Colonic mucosa (tissue), 4 donors: ENCODE measurements at regions not wholly inside any gene's neighbourhood (a gene's known extent, or its start where the extent isn't known, plus 50 kb on each side); places are given as distances from the start of the nearest gene placed in this dataset.

ENCODE experiments used
- DNase-seq: peaks from one replicate; pipeline ENCODE4 v3.0.0-alpha.2; 2020
- H3K27ac ChIP-seq: fragments of 200-600 bp; one replicate; pipeline ENCODE4 v1.8.0; 2021
- H3K27me3 ChIP-seq: fragments of 200-600 bp; one replicate; pipeline ENCODE4 v1.8.0; 2021
- H3K36me3 ChIP-seq: fragments of 200-600 bp; one replicate; pipeline ENCODE4 v1.8.0; 2021
- H3K4me1 ChIP-seq: fragments of 200-600 bp; one replicate; pipeline ENCODE4 v1.8.0; 2021; ENCODE audit warnings: mild to moderate bottlenecking
- H3K4me3 ChIP-seq: fragments of 200-600 bp; one replicate; pipeline ENCODE4 v1.8.0; 2021
- H3K9ac ChIP-seq, 2 donors: one replicate each; pipeline ENCODE4 v1.7.0; 2013; ENCODE audit warnings: control low read depth in 2 of 2, low read depth in 2 of 2, low read length in 2 of 2
- H3K9me3 ChIP-seq: fragments of 200-600 bp; one replicate; pipeline ENCODE4 v1.8.0; 2021
- CTCF ChIP-seq: fragments of 200-600 bp; IDR thresholded peaks from one replicate; pipeline ENCODE4 v1.8.0; 2022; ENCODE audit warnings: antibody characterized with exemption, mild to moderate bottlenecking
- intact Hi-C: fragments of 100-400 bp; cut with DNase I; formaldehyde crosslinking; loops from one replicate; pipeline ENCODE4 v1.14.1; 2022
- donor health status: healthy.
- donor health status: DM: no; HTN: no; CAD: no.
- donor health status: DM: no; HTN: no; CAD: no.

GRCh38 chr2:16553226-16553625 lies 112.4 kb downstream of the CYRIA start:
- Histone ChIP-seq H3K27me3 (no peaks in the 10 kb centered on the region), H3K4me1 (no peaks in the 10 kb centered on the region), H3K4me3 (no peak overlapping the region), H3K9ac (no peak overlapping the region), H3K27ac (no peak overlapping the region), H3K9me3 (no peaks in the 10 kb centered on the region), H3K36me3 (no peaks in the 10 kb centered on the region)
- DNase-seq = peak; percentile 32
- TF ChIP-seq CTCF = peak; percentile 48
- intact Hi-C loops = loop anchor here (10.0 kb wide), 1 partner anchor 202 kb away; no protein-coding TSS in a partner anchor

- intact Hi-C loops = loop anchor here (10.0 kb wide), 1 partner anchor 203 kb away; no protein-coding TSS in a partner anchor
- Histone ChIP-seq H3K27ac (no peak overlapping the region), H3K4me3 (no peak overlapping the region), H3K4me1 (no peaks in the 10 kb centered on the region), H3K36me3 (no peaks in the 10 kb centered on the region), H3K9ac (no peak overlapping the region), H3K27me3 (no peaks in the 10 kb centered on the region), H3K9me3 (no peaks in the 10 kb centered on the region)
- no peak for DNase-seq
- no peak for TF ChIP-seq CTCF
Observed at GRCh38 chr2:16552202-16552601, 113.4 kb downstream of the CYRIA start.

- Histone ChIP-seq H3K36me3 (no peaks in the 10 kb centered on the region), H3K9ac (no peak overlapping the region), H3K4me3 (no peak overlapping the region), H3K27me3 (no peaks in the 10 kb centered on the region), H3K4me1 (no peaks in the 10 kb centered on the region), H3K27ac (no peak overlapping the region), H3K9me3 (no peaks in the 10 kb centered on the region)
- intact Hi-C loops = no loop called here
- no peak for TF ChIP-seq CTCF
- no peak for DNase-seq
Observed at GRCh38 chr2:16548036-16548435, 117.6 kb downstream of the CYRIA start.

- Histone ChIP-seq H3K36me3 (no peaks in the 10 kb centered on the region), H3K27ac (no peak overlapping the region), H3K4me3 (no peak overlapping the region), H3K27me3 (no peaks in the 10 kb centered on the region), H3K9ac (no peak overlapping the region), H3K9me3 (no peaks in the 10 kb centered on the region), H3K4me1 (no peaks in the 10 kb centered on the region)
- intact Hi-C loops = no loop called here
- DNase-seq = peak; percentile 20
- TF ChIP-seq CTCF = no peak
Observed at GRCh38 chr2:16546128-16546754, 119.4 kb downstream of the CYRIA start.

- no peaks in the 10 kb centered on the region for H3K36me3 ChIP-seq
- no peak overlapping the region for H3K27ac ChIP-seq
- no peak for TF ChIP-seq CTCF
- no peaks in the 10 kb centered on the region for H3K27me3 ChIP-seq
- H3K9me3 ChIP-seq = no peaks in the 10 kb centered on the region
- intact Hi-C loops = no loop called here
- DNase-seq = no peak
- no peak overlapping the region for H3K9ac ChIP-seq
- no peaks in the 10 kb centered on the region for H3K4me1 ChIP-seq
- H3K4me3 ChIP-seq = no peak overlapping the region
Observed at GRCh38 chr2:16538707-16539106, 126.9 kb downstream of the CYRIA start.
